ENCODE measurements at regions not wholly inside any gene's neighbourhood (a gene's known extent, or its start where the extent isn't known, plus 50 kb on each side); places are given as distances from the start of the nearest gene placed in this dataset.

DNA sequence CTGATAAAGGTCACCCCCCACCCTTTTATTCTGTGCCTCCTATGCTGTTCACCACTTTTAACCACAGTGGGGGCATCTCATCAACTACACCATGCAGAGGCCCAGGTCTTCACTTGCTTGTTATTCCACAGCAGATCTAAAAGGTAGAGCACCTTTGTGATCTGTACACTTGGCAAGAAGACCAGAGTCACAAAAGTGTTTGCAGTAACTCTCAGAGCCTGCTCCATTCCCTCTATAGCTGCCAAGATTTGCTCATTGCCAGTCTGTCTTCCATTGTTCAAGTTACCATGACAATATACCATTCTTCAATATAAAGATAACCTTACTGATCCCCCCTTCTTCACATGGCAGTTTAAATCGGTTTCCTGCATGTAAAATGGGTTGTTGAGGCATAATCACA, 180.0 kb downstream of the TOX3 start:
- TF ChIP-seq CTCF (conservative IDR thresholded peaks at IDR 0.05; ENCODE audit: low read depth in 2 of 2) (no peak), JUNB (IDR thresholded peaks at IDR 0.05; ENCODE audit: unreplicated experiment) (no peak), EZH2 (IDR thresholded peaks at IDR 0.05; ENCODE audit: low read depth, unreplicated experiment) (no peak), POLR2AphosphoS5 (IDR thresholded peaks at IDR 0.05; ENCODE audit: low read depth) (no peak), STAT1 (IDR thresholded peaks at IDR 0.05; ENCODE audit: unreplicated experiment) (no peak), CREB1 (CRISPR knock-in tag; IDR thresholded peaks at IDR 0.05; ENCODE audit: low read depth) (no peak), EZH2phosphoT487 (IDR thresholded peaks at IDR 0.05; ENCODE audit: unreplicated experiment) (no peak), ZNF331 (CRISPR knock-in tag; IDR thresholded peaks at IDR 0.05; ENCODE audit: low read depth) (no peak), ZNF114 (CRISPR knock-in tag; IDR thresholded peaks at IDR 0.05) (no peak), NANOG (IDR thresholded peaks at IDR 0.05; ENCODE audit: borderline replicate concordance) (no peak)
- TF ChIP-seq, protein P1, sequence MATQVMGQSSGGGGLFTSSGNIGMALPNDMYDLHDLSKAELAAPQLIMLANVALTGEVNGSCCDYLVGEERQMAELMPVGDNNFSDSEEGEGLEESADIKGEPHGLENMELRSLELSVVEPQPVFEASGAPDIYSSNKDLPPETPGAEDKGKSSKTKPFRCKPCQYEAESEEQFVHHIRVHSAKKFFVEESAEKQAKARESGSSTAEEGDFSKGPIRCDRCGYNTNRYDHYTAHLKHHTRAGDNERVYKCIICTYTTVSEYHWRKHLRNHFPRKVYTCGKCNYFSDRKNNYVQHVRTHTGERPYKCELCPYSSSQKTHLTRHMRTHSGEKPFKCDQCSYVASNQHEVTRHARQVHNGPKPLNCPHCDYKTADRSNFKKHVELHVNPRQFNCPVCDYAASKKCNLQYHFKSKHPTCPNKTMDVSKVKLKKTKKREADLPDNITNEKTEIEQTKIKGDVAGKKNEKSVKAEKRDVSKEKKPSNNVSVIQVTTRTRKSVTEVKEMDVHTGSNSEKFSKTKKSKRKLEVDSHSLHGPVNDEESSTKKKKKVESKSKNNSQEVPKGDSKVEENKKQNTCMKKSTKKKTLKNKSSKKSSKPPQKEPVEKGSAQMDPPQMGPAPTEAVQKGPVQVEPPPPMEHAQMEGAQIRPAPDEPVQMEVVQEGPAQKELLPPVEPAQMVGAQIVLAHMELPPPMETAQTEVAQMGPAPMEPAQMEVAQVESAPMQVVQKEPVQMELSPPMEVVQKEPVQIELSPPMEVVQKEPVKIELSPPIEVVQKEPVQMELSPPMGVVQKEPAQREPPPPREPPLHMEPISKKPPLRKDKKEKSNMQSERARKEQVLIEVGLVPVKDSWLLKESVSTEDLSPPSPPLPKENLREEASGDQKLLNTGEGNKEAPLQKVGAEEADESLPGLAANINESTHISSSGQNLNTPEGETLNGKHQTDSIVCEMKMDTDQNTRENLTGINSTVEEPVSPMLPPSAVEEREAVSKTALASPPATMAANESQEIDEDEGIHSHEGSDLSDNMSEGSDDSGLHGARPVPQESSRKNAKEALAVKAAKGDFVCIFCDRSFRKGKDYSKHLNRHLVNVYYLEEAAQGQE (IDR thresholded peaks at IDR 0.05; ENCODE audit: unreplicated experiment), result no peak
- TF ChIP-seq, protein P2, sequence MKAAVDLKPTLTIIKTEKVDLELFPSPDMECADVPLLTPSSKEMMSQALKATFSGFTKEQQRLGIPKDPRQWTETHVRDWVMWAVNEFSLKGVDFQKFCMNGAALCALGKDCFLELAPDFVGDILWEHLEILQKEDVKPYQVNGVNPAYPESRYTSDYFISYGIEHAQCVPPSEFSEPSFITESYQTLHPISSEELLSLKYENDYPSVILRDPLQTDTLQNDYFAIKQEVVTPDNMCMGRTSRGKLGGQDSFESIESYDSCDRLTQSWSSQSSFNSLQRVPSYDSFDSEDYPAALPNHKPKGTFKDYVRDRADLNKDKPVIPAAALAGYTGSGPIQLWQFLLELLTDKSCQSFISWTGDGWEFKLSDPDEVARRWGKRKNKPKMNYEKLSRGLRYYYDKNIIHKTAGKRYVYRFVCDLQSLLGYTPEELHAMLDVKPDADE (IDR thresholded peaks at IDR 0.05), result no peak
- TF ChIP-seq, protein P3, sequence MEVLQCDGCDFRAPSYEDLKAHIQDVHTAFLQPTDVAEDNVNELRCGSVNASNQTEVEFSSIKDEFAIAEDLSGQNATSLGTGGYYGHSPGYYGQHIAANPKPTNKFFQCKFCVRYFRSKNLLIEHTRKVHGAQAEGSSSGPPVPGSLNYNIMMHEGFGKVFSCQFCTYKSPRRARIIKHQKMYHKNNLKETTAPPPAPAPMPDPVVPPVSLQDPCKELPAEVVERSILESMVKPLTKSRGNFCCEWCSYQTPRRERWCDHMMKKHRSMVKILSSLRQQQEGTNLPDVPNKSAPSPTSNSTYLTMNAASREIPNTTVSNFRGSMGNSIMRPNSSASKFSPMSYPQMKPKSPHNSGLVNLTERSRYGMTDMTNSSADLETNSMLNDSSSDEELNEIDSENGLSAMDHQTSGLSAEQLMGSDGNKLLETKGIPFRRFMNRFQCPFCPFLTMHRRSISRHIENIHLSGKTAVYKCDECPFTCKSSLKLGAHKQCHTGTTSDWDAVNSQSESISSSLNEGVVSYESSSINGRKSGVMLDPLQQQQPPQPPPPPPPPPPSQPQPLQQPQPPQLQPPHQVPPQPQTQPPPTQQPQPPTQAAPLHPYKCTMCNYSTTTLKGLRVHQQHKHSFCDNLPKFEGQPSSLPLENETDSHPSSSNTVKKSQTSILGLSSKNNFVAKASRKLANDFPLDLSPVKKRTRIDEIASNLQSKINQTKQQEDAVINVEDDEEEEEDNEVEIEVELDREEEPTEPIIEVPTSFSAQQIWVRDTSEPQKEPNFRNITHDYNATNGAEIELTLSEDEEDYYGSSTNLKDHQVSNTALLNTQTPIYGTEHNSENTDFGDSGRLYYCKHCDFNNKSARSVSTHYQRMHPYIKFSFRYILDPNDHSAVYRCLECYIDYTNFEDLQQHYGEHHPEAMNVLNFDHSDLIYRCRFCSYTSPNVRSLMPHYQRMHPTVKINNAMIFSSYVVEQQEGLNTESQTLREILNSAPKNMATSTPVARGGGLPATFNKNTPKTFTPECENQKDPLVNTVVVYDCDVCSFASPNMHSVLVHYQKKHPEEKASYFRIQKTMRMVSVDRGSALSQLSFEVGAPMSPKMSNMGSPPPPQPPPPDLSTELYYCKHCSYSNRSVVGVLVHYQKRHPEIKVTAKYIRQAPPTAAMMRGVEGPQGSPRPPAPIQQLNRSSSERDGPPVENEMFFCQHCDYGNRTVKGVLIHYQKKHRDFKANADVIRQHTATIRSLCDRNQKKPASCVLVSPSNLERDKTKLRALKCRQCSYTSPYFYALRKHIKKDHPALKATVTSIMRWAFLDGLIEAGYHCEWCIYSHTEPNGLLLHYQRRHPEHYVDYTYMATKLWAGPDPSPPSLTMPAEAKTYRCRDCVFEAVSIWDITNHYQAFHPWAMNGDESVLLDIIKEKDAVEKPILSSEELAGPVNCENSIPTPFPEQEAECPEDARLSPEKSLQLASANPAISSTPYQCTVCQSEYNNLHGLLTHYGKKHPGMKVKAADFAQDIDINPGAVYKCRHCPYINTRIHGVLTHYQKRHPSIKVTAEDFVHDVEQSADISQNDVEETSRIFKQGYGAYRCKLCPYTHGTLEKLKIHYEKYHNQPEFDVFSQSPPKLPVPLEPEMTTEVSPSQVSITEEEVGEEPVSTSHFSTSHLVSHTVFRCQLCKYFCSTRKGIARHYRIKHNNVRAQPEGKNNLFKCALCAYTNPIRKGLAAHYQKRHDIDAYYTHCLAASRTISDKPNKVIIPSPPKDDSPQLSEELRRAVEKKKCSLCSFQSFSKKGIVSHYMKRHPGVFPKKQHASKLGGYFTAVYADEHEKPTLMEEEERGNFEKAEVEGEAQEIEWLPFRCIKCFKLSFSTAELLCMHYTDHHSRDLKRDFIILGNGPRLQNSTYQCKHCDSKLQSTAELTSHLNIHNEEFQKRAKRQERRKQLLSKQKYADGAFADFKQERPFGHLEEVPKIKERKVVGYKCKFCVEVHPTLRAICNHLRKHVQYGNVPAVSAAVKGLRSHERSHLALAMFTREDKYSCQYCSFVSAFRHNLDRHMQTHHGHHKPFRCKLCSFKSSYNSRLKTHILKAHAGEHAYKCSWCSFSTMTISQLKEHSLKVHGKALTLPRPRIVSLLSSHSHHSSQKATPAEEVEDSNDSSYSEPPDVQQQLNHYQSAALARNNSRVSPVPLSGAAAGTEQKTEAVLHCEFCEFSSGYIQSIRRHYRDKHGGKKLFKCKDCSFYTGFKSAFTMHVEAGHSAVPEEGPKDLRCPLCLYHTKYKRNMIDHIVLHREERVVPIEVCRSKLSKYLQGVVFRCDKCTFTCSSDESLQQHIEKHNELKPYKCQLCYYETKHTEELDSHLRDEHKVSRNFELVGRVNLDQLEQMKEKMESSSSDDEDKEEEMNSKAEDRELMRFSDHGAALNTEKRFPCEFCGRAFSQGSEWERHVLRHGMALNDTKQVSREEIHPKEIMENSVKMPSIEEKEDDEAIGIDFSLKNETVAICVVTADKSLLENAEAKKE (CRISPR knock-in tag; IDR thresholded peaks at IDR 0.05), result no peak
